Activated CD8-positive, alpha-beta T cell treated with anti-CD3 and anti-CD28 coated beads for 36 hours (primary cell): ENCODE measurements at regions not wholly inside any gene's neighbourhood (a gene's known extent, or its start where the extent isn't known, plus 50 kb on each side); places are given as distances from the start of the nearest gene placed in this dataset.

Experiments
- ATAC-seq: fragments of 200-7000 bp; cut with Tn5 transposase; one replicate; pipeline ENCODE4 v1.10.0; 2021; ENCODE audit warnings: mild to moderate bottlenecking, moderate library complexity
- CTCF ChIA-PET: fragments of 350-600 bp; sonication (Branson Sonifier 250); formaldehyde crosslinking; loops from one replicate; lab custom pipeline; 2021; ENCODE audit warnings: antibody characterized with exemption; lab: Charles Lee
- POLR2A ChIA-PET: fragments of 350-600 bp; sonication (Branson Sonifier 250); formaldehyde crosslinking; loops from one replicate; lab custom pipeline; 2021; ENCODE audit warnings: antibody characterized with exemption; lab: Charles Lee
- DNase-seq: peaks from one replicate; pipeline ENCODE4 v3.0.0-alpha.2; 2020
- H3K27ac Mint-ChIP-seq: one replicate; pipeline ENCODE4 v1.8.0; 2021; ENCODE audit warnings: mild to moderate bottlenecking, mixed read lengths
- H3K27me3 Mint-ChIP-seq: one replicate; pipeline ENCODE4 v1.8.0; 2021; ENCODE audit warnings: mixed read lengths
- H3K36me3 Mint-ChIP-seq: one replicate; pipeline ENCODE4 v1.8.0; 2021; ENCODE audit warnings: low read depth, mixed read lengths
- H3K4me1 Mint-ChIP-seq: one replicate; pipeline ENCODE4 v1.8.0; 2021; ENCODE audit warnings: low read depth, mixed read lengths
- H3K4me3 Mint-ChIP-seq: one replicate; pipeline ENCODE4 v1.8.0; 2021; ENCODE audit warnings: mild to moderate bottlenecking, moderate library complexity, mixed read lengths
- H3K9me3 Mint-ChIP-seq: one replicate; pipeline ENCODE4 v1.8.0; 2021; ENCODE audit warnings: mixed read lengths
- intact Hi-C: fragments of 100-400 bp; cut with micrococcal nuclease; formaldehyde crosslinking; loops from one replicate; pipeline ENCODE4 v1.10.0; 2022
- TF ChIP-seq, protein P1 (sequence below): fragments of 200-600 bp; IDR thresholded peaks from one replicate; pipeline ENCODE4 v1.8.0; 2022; ENCODE audit warnings: antibody characterized with exemption, mild to moderate bottlenecking

GRCh38 chr14:34246206-34246605 lies 215.8 kb downstream of the SPTSSA start:
- DNase-seq: no peak
- H3K27ac Mint-ChIP-seq: no peak overlapping the region
- no peaks in the 10 kb centered on the region for H3K9me3 Mint-ChIP-seq
- intact Hi-C loops: no loop called here
- no peaks in the 10 kb centered on the region for H3K36me3 Mint-ChIP-seq
- TF ChIP-seq, protein P1, sequence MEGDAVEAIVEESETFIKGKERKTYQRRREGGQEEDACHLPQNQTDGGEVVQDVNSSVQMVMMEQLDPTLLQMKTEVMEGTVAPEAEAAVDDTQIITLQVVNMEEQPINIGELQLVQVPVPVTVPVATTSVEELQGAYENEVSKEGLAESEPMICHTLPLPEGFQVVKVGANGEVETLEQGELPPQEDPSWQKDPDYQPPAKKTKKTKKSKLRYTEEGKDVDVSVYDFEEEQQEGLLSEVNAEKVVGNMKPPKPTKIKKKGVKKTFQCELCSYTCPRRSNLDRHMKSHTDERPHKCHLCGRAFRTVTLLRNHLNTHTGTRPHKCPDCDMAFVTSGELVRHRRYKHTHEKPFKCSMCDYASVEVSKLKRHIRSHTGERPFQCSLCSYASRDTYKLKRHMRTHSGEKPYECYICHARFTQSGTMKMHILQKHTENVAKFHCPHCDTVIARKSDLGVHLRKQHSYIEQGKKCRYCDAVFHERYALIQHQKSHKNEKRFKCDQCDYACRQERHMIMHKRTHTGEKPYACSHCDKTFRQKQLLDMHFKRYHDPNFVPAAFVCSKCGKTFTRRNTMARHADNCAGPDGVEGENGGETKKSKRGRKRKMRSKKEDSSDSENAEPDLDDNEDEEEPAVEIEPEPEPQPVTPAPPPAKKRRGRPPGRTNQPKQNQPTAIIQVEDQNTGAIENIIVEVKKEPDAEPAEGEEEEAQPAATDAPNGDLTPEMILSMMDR: no peak
- H3K4me3 Mint-ChIP-seq: no peak overlapping the region
- ChIA-PET CTCF (no interaction called here), POLR2A (no interaction called here)
- H3K27me3 Mint-ChIP-seq: peaks cover 13% of the 10 kb centered on the region
- no peaks in the 10 kb centered on the region for H3K4me1 Mint-ChIP-seq
- ATAC-seq: no peak

DNA sequence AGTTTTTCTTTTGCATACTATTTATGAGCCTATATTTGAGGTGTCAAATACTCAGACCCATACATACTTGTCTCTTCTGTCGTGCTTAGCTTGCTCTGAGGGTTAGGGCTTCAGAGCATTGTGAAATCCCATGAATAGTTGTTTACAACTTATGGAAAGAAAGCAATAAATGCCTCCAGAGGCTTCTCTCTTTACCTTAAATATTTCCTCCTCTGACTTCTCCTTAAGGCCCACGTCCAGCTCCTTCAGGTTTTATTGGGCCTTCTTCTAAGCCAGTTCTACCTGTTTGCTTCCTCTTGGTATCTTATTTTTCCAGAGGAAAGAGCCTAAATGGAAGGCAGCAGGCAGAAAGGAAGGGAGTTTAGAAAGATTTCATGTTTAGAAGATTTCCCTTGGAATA lies 218.6 kb downstream of the SPTSSA start:
- H3K27me3 Mint-ChIP-seq: peaks cover 19% of the 10 kb centered on the region
- POLR2A ChIA-PET: no interaction called here
- no peaks in the 10 kb centered on the region for H3K9me3 Mint-ChIP-seq
- no peaks in the 10 kb centered on the region for H3K36me3 Mint-ChIP-seq
- TF ChIP-seq, protein P1: no peak
- ATAC-seq: no peak
- H3K4me1 Mint-ChIP-seq: no peaks in the 10 kb centered on the region
- intact Hi-C loops: no loop called here
- no peak overlapping the region for H3K27ac Mint-ChIP-seq
- CTCF ChIA-PET: interaction anchor here (1.3 kb wide), 1 partner anchor 14 kb away, joined by 3 read pairs; no protein-coding TSS in a partner anchor
- H3K4me3 Mint-ChIP-seq: no peak overlapping the region
- DNase-seq: no peak

GRCh38 chr14:34243001-34243400 lies 219.0 kb downstream of the SPTSSA start:
- Mint-ChIP-seq H3K27ac (no peak overlapping the region), H3K4me1 (no peaks in the 10 kb centered on the region), H3K4me3 (no peak overlapping the region), H3K36me3 (no peaks in the 10 kb centered on the region), H3K27me3 (peaks cover 17% of the 10 kb centered on the region), H3K9me3 (no peaks in the 10 kb centered on the region)
- ChIA-PET CTCF (interaction anchor here (1.3 kb wide), 1 partner anchor 14 kb away, joined by 3 read pairs; no protein-coding TSS in a partner anchor), POLR2A (no interaction called here)
- DNase-seq: no peak
- TF ChIP-seq, protein P1: no peak
- intact Hi-C loops: no loop called here
- ATAC-seq: no peak

- no peak for ATAC-seq
- intact Hi-C loops: no loop called here
- no peak overlapping the region for H3K4me3 Mint-ChIP-seq
- no peak overlapping the region for H3K27ac Mint-ChIP-seq
- ChIA-PET POLR2A (no interaction called here), CTCF (interaction anchor here (0.8 to 3.3 kb wide), 2 partner anchors 13 to 401 kb away, joined by 4 to 14 read pairs; no protein-coding TSS in a partner anchor)
- no peak for DNase-seq
- H3K4me1 Mint-ChIP-seq: no peaks in the 10 kb centered on the region
- no peaks in the 10 kb centered on the region for H3K36me3 Mint-ChIP-seq
- TF ChIP-seq, protein P1: no peak
- H3K9me3 Mint-ChIP-seq: no peaks in the 10 kb centered on the region
- peaks cover 15% of the 10 kb centered on the region for H3K27me3 Mint-ChIP-seq
Measured at GRCh38 chr14:34241185-34241711, 220.8 kb downstream of the SPTSSA start.

GRCh38 chr14:34238610-34239009 lies 223.4 kb downstream of the SPTSSA start:
- H3K4me3 Mint-ChIP-seq: no peak overlapping the region
- H3K9me3 Mint-ChIP-seq: no peaks in the 10 kb centered on the region
- intact Hi-C loops: no loop called here
- POLR2A ChIA-PET: no interaction called here
- TF ChIP-seq, protein P1: no peak
- H3K4me1 Mint-ChIP-seq: no peaks in the 10 kb centered on the region
- H3K27me3 Mint-ChIP-seq: peaks cover 11% of the 10 kb centered on the region
- CTCF ChIA-PET: interaction anchor here (3.3 kb wide), 1 partner anchor 11 kb away, joined by 14 read pairs; no protein-coding TSS in a partner anchor
- DNase-seq: no peak
- no peak overlapping the region for H3K27ac Mint-ChIP-seq
- no peaks in the 10 kb centered on the region for H3K36me3 Mint-ChIP-seq
- ATAC-seq: no peak
